SU-DHL-6 (cell line): ENCODE measurements at regions not wholly inside any gene's neighbourhood (a gene's known extent, or its start where the extent isn't known, plus 50 kb on each side); places are given as distances from the start of the nearest gene placed in this dataset.

Experiments used
- H2AFZ ChIP-seq: fragments of 200-600 bp; sonication (generic); 2 replicates; pipeline ENCODE4 v1.6.1; 2014; ENCODE audit warnings: low read depth, mild to moderate bottlenecking, moderate library complexity, mixed read lengths, antibody characterized with exemption, low read length; ENCODE audit not compliant: severe bottlenecking
- H3F3A ChIP-seq: fragments of 200-600 bp; shearing (Covaris generic); 2 replicates; pipeline ENCODE4 v1.6.0; 2016; ENCODE audit warnings: antibody characterized with exemption, mild to moderate bottlenecking; ENCODE audit not compliant: insufficient read depth
- H3K27ac ChIP-seq: fragments of 200-600 bp; sonication (generic); 2 replicates; pipeline ENCODE4 v1.5.1; 2016; ENCODE audit warnings: low read depth, mild to moderate bottlenecking, low read length, moderate library complexity, mixed read lengths
- H3K27me3 ChIP-seq: fragments of 200-600 bp; sonication (generic), shearing (Covaris generic); 2 replicates; pipeline ENCODE4 v1.6.0; 2014; ENCODE audit warnings: mild to moderate bottlenecking, low read length
- H3K36me3 ChIP-seq: fragments of 200-600 bp; sonication (generic); 2 replicates; pipeline ENCODE4 v1.6.1; 2014; ENCODE audit warnings: mild to moderate bottlenecking, low read length, mixed read lengths
- H3K4me2 ChIP-seq: fragments of 300-600, 200-600 bp; shearing (Covaris generic), sonication (generic); 2 replicates; pipeline ENCODE4 v1.6.0; 2014; ENCODE audit warnings: low read length, low read depth, mild to moderate bottlenecking; ENCODE audit not compliant: poor library complexity, severe bottlenecking
- H3K4me3 ChIP-seq: fragments of 200-600 bp; sonication (generic); 2 replicates; pipeline ENCODE4 v1.5.1; 2014; ENCODE audit warnings: antibody characterized with exemption, low read length, mild to moderate bottlenecking, mixed read lengths; ENCODE audit not compliant: insufficient read depth, poor library complexity, severe bottlenecking
- H3K79me2 ChIP-seq: fragments of 200-600 bp; sonication (generic); 2 replicates; pipeline ENCODE4 v1.6.1; 2014; ENCODE audit warnings: mild to moderate bottlenecking, low read length, moderate library complexity; ENCODE audit not compliant: insufficient read depth
- H3K9ac ChIP-seq: fragments of 200-600 bp; sonication (generic); 2 replicates; pipeline ENCODE4 v1.7.0; 2014; ENCODE audit warnings: mild to moderate bottlenecking, low read length
- H3K9me2 ChIP-seq: fragments of 200-600 bp; sonication (generic); replicated peaks from 2 replicates; pipeline ENCODE4 v1.6.1; 2014; ENCODE audit warnings: low read length; ENCODE audit not compliant: insufficient read depth
- H3K9me3 ChIP-seq: fragments of 200-600 bp; sonication (generic); 2 replicates; pipeline ENCODE4 v1.6.1; 2014; ENCODE audit warnings: low read length, mixed read lengths; ENCODE audit not compliant: insufficient read depth
- H4K20me1 ChIP-seq: fragments of 200-600 bp; sonication (generic); 2 replicates; pipeline ENCODE4 v1.6.1; 2014; ENCODE audit warnings: low read depth, mild to moderate bottlenecking, antibody characterized with exemption, low read length, moderate library complexity, mixed read lengths
- CTCF ChIP-seq: fragments of 200-600 bp; sonication (generic); IDR thresholded peaks from one replicate; pipeline ENCODE4 v1.5.1; 2017; ENCODE audit warnings: antibody characterized with exemption, mild to moderate bottlenecking, low read length, moderate library complexity; ENCODE audit not compliant: insufficient read depth, poor library complexity, severe bottlenecking
- EZH2phosphoT487 ChIP-seq: fragments of 200-600 bp; sonication (generic), shearing (Covaris generic); conservative IDR thresholded peaks from 2 replicates; pipeline ENCODE4 v1.6.1; 2018; ENCODE audit warnings: mild to moderate bottlenecking, antibody characterized with exemption, low read length, moderate library complexity, mixed read lengths

GRCh38 chr4:163932504-163932903 lies 438.0 kb downstream of the TMA16 start:
- no peak for TF ChIP-seq CTCF
- no peak for TF ChIP-seq EZH2phosphoT487
- Histone ChIP-seq H3K36me3 (no peaks in the 10 kb centered on the region), H3K79me2 (no peaks in the 10 kb centered on the region), H3K27me3 (no peaks in the 10 kb centered on the region), H3K4me3 (no peak overlapping the region), H3K9me2 (no peaks in the 10 kb centered on the region), H4K20me1 (no peaks in the 10 kb centered on the region), H2AFZ (no peak overlapping the region), H3F3A (no peaks in the 10 kb centered on the region), H3K4me2 (no peak overlapping the region), H3K9ac (no peak overlapping the region), H3K27ac (no peak overlapping the region), H3K9me3 (no peaks in the 10 kb centered on the region)

DNA sequence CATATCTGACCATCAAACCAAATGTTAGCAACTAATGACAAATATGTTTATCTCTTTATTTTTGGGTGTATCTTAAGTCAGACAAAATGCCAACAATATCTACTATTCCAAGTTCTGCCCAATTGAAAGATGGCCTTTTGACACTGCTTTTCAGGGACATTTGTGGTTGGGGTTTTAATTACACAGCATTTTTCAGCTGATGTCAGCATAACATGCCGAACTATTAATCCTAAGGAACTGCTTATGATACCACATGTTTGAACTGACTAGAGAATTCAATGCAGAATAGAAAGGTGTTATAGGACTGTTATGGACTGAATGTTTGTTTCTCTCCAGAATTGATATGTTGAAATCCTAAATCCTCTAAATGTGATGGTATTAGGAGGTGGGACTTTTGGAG lies 445.1 kb downstream of the TMA16 start:
- Histone ChIP-seq H3K4me3 (no peak overlapping the region), H3K9me2 (no peaks in the 10 kb centered on the region), H3F3A (no peaks in the 10 kb centered on the region), H3K4me2 (no peak overlapping the region), H2AFZ (no peak overlapping the region), H3K27me3 (no peaks in the 10 kb centered on the region), H3K36me3 (no peaks in the 10 kb centered on the region), H3K9ac (no peak overlapping the region), H4K20me1 (no peaks in the 10 kb centered on the region), H3K27ac (no peak overlapping the region), H3K79me2 (no peaks in the 10 kb centered on the region), H3K9me3 (no peaks in the 10 kb centered on the region)
- no peak for TF ChIP-seq CTCF
- no peak for TF ChIP-seq EZH2phosphoT487

DNA sequence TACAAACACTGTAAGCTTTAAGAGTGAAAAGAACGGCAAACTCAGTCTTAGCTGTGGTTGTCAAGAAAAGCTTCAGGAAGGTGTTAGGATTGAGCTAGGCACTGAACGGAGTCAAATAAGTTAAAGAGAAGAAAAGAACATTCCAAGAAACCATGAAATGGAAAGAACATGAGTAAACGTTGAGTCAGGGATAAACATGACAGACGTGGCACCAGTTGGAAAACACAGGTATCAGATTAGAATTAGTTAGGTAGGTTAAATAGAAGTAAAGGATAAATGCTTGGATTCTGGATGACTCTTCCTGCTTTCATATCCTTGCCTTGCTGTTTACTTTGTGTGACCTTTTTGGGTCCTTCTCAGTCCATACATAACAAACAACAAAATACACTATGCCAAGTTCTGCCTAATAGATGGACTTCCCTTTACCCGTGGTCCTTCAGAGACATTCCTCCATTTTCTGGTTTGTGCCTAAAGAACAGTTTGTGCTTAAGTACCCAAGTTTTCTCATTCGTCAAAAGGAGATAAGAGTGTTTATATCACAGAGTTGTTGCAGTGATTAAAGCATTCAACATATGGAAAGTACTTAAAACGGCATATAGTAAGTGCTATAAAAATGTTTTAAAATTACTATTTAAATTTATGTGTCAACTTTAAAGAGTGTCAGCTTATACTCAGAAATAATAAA lies 446.9 kb downstream of the TMA16 start:
- no peaks in the 10 kb centered on the region for H3K27me3 ChIP-seq

More for the DNA sequence above, 446.9 kb downstream of the TMA16 start:
- H3K9me3 ChIP-seq: no peaks in the 10 kb centered on the region
- no peak overlapping the region for H3K27ac ChIP-seq
- H3K79me2 ChIP-seq: no peaks in the 10 kb centered on the region
- H4K20me1 ChIP-seq: no peaks in the 10 kb centered on the region
- no peaks in the 10 kb centered on the region for H3K36me3 ChIP-seq
- no peak overlapping the region for H3K9ac ChIP-seq
- H3K9me2 ChIP-seq: no peaks in the 10 kb centered on the region
- H3F3A ChIP-seq: no peaks in the 10 kb centered on the region
- H3K4me2 ChIP-seq: no peak overlapping the region
- no peak for TF ChIP-seq EZH2phosphoT487
- TF ChIP-seq CTCF: no peak
- no peak overlapping the region for H3K4me3 ChIP-seq
- H2AFZ ChIP-seq: no peak overlapping the region
